GM19023 (cell line): ENCODE measurements at regions not wholly inside any gene's neighbourhood (a gene's known extent, or its start where the extent isn't known, plus 50 kb on each side); places are given as distances from the start of the nearest gene placed in this dataset.
"Not testable (repeated sequence)": the region's sequence is repeated elsewhere in the genome, so short reads cannot be mapped to it uniquely, and the experiment has no call there.

Experiments
- ATAC-seq: cut with Tn5 transposase; IDR thresholded peaks from one replicate; pipeline ENCODE4 v1.9.1; 2021; ENCODE audit warnings: mild to moderate bottlenecking, moderate library complexity; ENCODE audit not compliant: unreplicated experiment

DNA sequence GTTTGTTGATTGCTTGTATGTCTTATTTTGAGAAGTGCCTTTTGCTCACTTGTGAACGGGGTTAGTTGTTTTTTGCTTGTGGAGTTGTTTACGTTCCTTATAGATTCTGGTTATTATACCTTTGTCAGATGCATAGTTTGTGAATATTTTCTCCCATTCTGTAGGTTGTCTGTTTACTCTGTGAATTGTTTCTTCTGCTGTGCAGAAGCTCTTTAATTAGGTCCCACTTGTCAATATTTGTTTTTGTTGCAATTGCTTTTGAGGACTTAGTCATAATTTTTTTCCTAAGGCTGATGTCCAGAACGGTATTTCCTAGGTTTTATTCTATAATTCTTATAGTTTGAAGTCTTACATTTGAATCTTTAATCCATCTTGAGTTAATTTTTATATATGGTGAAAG is 285.3 kb upstream of the GADL1 start:
- ATAC-seq, result no peak

DNA sequence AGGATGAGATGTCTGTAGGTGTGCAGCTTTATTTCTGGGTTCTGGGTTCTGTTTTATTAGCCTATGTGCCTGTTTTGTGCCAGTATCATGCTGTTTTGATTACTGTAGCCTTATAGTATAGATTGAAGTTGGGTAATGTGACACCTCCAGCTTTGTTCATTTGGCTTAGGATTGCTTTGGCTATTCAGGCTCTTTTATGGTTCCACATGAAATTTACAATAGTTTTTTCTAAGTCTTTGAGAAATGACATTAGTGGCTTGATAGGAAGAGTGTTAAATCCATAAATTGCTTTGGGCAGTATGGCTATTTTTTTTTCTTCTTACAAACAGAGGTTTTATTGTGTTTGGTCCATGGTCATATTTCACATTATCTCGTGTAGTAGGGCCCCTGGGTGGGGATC is 285.8 kb upstream of the GADL1 start:
- ATAC-seq, result no peak

DNA sequence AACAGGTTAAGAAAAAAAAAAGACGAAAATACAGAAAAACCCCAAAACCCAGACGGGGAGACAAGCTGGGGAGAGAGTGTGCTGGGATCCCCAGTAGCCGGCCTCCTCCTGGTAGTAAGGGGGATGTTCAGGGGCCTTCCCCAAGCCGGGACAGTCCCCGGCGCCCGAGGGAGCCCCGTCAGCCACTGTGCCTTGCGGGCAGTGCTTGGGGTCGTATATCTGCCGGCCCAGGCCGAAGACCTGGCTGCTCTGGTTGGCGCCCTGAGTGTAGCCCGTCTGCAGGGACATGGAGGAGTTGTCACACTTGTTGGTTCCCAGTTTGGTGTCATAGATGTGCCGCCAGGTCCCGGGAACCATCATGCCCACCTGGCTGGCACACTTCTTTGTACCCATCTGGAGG is 287.2 kb upstream of the GADL1 start:
- ATAC-seq, result no peak

DNA sequence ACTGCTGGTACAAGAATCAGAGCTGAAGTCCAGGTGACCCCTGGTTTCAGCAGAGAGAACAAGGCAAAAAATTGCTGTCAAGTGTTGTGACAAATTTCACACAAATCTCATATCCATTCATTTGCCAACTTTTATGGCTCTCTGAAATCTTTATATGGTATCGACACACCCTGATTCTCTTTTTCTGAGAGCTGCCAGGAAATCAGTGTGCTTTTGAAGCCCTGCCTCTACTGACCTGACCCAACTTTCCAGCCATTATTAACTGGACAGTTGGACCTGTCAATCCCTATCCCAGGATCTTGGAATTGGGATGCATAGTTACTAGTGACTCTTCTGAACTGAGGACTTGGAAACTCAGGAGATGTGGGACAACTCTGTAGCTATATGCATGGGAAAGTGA is 288.2 kb upstream of the GADL1 start:
- no peak for ATAC-seq

DNA sequence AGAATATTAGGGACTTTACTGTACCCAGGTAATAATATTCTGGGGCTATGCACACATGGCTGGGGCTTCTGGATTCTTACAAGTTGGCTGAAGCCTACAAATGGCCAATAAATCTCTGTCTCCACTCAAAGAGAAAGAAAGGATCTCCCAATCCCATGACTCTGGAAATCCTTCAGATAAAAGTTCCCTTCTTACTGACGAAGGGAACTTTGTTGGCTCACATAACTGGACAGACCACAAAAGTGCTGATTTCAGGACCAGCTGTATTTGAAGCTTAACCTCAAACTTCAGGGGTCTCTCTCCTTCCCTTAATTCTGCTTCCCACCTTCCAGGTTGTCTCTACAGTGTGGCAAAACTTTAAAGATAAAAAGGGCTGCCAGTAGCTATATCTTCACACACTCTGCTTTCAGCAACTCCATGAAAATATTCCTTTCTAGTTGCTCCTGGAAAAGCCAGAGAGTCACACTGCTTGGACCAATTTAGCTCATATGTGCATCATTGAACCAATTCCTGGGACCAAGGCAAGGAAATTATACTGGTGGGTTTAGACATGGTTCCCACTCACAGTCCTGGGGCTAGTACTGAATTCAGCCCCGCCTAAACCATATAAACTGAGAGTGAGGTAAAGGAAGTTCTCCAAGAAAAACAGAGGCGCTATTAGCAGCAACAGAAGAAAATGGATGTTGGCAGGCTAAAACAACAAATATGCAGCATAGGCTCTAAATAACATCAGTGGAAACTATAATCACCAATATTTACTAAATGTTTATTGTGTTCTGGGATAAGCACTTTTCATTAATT is 290.0 kb upstream of the GADL1 start:
- ATAC-seq, result no peak

DNA sequence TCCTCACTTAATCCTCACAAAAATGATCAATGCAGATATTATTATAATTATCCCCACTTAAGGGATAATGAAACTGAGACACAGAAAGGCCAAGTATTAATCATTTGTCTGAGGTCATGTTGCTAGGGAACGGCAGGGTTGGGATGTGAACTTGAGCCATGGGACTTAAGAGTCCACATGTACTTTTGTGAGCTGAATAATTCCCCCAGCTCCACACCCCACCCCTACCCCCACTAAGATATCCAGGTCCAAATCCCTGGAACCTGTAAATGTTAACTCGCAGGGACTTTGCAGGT is 290.5 kb upstream of the GADL1 start:
- ATAC-seq, result no peak

DNA sequence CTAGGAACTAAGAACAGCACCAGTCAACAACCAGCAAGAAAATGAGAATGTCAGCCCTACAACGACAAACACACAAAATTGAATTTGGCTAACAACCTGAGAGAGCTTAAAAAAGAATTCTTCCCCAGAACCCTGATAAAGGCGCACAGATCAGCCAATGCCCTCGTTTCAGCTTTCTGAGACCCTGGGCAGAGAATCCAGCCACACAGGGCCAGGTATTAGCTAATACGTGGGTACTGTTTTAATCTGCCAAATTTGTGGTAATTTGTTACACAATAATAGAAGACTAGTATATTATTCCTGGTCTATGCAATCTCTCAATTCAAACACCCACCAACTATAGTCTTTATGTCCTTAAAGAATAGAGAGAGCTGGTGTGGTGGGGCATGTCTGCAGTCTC is 291.6 kb upstream of the GADL1 start:
- no peak for ATAC-seq

DNA sequence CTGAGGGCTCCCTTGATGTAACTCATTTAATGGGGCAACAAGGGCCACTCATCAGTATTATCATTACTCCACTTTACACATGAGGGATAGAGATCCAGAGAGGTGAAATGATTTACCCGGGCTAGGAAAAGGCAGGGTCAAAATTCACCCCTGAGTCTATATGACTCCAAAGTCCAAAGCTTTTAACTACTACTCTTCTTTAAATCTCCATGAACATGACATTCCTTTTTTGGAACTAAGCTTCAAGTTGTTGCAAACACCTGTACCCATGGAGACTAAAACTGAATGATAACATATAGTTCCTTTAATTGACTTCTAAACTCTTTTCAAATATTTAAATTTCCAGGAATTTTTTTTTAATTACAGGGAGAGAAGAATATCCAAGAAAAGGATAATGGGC is 292.9 kb upstream of the GADL1 start:
- no peak for ATAC-seq

DNA sequence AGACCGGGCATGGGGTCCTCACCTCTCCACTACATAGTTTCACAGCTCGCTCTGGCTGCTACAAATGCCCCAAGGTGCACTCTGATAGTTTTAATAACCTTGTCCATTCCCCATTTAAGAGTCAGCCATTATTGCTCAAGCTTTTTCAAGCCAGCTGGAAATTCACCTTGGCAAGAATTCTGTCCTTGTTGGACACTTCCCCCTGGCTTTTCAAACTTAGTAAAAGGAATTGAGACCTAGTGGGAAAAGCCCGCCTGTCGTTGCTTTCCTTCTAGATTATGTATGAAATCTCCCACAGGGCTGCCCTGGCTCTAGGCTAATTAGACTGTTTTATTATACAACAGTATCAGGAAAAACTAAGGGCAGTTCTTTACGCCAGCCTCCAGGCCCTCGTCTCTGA is 293.7 kb upstream of the GADL1 start:
- ATAC-seq, result no peak

DNA sequence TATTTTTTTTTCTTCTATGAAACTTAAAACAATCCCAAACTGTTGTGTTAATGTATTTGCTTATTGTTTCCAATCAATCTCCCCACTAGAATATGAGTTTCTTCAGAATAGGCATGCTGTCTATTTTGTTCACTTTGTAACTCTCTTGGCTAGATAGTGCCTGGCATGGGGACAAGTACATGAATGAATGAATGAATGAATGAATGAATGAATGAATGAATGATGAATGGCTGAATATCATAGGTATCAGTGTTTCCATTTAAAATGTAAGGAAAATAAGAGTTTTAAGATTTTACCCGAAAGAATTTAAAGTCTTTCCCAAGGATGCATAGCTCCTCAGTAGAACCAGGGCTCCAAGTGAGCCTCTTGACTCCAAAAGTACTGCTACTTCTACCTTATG is 294.9 kb upstream of the GADL1 start:
- no peak for ATAC-seq

DNA sequence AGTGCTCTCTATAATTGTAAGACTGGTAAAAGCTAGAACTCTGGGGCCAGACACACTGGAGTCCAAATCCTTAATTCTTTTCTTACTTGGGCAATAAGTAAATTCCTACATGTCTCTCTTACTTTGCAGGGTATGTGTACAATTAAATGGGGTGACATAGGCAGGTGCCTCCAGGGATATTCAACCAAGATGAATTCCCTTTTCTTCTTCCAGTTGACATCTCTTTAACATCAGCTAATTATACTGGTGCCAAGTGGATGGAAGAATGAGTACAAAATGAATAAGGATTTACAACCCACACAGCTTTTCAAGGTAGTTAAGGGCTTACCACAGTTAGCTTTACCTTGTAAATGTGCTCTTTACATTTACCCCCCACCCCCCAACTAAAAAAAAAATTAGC is 295.5 kb upstream of the GADL1 start:
- no peak for ATAC-seq

DNA sequence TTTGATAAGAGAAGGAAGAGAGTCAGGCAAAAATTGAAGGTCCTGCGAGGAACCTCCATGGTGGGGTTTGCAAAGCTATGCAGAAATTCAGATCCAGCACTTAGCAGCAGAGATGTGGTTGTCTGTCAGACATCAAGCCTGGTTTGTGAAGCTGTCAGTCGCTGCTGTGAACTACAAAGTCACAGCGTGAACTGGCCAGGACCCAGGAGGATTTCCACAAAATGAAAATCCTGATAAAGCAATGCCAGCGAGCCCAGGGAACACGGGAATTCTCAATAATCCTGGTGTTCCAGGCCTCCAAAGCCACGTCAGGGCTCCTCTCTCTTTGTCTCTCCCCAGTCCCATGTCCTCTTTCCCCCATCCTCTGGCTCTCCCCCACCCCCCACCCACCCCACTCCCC is 296.9 kb upstream of the GADL1 start:
- ATAC-seq, result no peak

DNA sequence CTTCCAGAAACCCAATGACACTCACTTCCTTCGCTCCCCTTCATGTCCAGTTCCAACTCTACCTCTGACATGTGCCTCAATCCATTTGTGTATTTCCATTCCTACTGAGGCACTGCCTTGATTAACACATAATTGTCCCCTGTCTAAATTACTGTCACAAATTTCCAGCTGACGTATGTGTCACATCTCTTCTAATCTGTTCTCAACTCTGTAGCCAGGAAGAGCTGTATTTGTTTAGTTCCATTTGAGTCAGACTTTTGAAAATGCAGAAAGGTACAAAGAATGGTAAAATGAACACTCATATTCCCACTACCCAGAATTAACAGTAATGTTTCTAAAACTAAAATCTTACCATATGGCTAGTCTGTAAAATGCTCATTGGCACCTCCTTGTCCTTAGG is 299.0 kb upstream of the GADL1 start:
- ATAC-seq, result no peak

DNA sequence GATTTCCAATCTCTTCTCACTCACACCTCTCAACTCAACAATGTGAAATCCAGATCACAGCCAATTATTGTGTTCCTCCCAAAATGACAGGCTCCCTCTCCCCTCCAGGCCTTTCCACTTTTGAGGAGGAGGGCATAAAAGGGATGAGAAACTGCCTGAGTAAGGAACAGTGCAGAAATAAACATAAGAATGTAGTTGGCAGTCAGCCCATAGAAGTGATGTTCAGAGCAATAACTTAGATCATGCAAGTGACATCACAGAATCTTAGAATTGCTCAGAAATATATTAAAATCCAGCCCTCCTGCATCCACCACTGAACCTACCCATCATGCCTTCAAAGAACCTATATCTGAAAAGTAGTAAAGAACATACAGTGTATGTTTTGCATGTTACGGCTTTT is 299.4 kb upstream of the GADL1 start:
- no peak for ATAC-seq

DNA sequence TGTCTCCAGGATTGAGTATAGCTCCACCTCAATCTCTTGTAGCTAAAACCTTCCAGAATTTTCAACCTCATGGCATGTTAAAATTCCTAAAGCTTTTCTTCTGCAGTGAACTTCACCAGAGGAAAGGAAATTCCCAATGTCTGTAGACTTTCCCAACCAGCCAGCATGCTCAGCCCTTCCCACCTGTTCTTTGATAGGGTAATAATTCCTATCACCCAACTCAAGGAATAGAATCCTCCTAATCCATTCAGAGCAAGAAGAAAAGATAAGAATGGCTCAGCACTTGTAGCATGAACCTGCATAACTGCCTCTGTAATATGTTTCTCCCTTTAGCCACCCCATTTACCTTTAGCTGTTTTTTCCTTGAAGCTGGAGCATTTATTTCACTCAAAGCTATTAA is 301.8 kb upstream of the GADL1 start:
- no peak for ATAC-seq

DNA sequence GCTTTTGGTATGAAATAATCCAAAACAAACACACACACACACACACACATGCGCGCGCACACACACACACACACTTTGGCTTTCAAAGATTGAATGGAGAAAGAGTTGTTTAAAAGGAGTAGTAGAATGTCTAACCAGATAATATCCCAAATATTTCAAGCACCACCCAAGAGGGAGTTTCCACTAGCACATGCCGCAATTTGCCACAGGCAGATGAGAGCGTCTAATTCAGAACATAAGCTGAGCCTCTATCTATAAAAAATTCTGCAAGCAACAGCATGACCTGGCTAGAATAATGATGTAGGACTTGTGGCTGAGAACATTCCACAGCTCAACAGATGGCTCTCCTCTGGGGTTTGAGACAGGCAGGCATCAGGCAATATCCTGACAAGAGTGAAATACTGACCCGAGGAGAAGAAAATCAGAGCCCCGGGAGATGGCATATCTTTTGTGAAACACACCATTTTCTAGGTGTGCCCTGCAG is 302.5 kb upstream of the GADL1 start:
- no peak for ATAC-seq

DNA sequence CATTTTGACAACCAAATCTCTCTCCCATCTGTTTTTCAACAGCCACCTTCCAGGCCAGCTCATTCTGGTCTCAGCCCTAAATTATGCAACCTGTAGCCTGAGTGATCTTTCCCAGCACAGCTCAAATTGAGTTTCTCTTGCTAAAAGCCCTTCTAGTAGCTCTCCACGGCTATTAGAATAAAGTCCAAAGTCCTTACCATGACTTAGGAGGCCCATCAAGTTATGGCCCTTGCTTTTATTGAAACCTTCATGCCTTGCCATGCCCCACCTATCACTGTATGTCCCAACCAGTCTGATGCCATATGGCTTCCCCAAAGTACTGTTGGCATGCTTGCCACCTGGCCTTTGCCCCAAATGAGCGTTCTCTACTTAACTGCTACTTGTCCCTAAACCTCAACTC is 303.5 kb upstream of the GADL1 start:
- no peak for ATAC-seq

DNA sequence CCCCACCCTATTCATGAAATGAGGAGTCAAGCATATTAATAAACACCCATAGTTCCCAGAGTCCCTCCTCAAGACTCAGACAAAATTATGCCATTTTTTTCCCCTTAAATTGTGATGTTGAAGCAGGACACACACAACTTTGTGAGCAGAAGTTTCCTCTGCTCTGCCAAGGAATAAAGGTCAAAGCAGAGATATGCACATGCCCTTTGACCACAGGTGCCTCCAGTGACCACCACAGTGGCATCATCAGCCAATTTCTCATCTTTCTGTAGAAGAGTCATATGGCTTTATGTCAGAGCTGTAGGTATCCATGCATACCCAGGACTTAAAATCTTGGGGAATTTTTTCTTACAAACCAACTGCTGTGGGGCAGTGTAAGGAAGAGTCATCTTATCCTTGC is 304.4 kb upstream of the GADL1 start:
- no peak for ATAC-seq

DNA sequence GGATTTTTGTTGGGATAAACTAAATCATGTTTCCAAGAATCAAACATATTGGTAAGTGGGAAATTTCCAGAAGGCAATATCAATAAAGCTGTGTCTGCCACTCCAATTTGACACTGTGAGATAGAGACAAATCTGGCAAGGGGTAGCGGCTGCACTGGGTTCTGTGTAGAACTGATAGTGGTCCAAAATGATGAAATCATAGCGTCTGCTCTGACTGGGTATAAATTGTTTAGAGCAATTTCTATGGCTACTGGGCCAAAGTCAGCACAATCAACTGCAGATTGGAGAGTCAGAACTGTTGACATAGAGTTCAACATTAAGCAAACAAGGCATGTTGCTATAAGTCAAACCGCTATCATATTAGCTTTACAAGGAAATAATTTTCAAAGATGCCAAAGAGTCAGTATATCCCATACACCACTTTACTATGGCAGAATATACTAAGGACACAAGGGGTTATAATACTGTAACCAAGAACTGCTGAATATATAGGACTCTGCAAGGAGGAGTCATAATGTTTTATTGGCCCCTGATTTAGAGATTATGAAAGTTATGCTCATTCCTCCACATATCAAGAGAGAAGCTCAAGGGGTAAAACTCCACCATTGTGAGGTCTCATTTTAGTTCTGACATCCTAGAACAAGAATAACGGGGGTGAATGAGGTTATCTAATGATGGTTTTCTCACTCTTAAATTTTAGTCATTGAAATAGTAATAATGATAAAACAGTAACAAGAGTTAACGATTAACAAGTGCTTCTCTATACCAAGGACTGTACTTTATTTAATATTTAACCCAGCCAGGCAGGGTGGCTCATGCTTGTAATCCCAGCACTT is 309.7 kb upstream of the GADL1 start:
- no peak for ATAC-seq

DNA sequence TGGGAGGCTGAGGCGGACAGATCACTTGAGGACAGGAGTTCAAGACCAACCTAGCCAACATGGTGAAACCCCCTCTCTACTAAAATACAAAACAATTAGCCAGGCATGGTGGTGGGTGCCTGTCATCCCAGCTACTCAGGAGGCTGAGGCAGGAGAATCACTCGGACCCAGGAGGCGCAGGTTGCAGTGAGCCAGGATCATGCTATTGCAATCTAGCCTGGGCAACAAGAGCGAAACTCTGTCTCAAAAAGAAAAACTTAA is 310.3 kb upstream of the GADL1 start:
- not testable (repeated sequence) for ATAC-seq

DNA sequence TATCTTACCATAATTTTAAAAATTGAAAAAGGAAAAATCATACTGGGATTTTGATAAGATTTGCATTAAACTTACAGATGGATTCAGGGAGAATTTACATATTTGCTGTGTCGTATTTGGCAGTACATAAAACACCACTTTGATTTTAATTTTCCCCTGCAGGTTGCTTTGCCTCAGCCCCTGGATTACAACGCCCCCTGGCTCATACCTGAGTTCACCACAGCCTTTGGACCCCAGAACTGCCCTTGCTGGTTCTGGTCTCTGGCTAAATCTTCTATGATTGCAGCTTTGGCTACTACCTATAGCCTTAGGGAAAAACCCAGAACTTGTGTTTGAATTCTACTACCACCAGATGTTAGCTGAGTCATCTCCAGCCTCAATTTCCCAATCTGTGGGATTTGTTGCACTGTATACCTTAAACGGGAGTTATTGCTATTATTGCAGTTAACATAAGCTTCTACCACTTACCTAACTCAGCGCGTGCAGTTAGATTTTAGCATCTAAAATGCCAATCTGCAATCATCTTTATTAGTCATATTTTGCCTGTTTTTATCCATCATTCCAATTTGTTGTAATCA is 315.7 kb upstream of the GADL1 start:
- ATAC-seq, result no peak

DNA sequence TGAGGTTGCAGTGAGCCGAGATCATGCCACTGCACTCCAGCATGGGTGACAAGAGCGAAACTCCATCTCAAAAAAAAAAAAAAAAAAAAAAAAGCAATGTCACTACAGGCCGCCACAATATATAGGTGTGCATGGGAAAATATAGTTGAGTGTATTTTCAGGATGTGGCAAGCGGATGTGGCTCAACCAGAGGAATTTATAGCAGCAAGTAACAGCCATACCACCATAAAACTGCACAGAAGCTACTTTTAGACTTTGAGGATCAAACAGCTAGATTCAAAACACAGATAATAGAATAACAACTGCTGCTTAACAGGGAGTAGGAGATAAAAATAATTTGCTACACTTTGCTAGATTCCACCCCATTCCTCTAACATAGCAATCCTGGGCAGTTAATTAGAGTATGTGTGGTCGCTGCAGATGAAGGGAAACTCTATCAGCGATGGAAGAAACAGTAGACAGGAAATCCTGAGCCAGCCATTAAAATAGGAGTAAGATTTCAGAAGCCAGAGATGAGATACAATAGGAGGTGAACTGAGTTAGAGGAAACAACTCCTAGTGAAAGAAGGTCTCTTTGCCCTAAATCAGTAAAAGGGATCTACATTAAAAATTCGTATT is 318.7 kb upstream of the STT3B start:
- ATAC-seq, result no peak
